SH-SY5Y (cell line): ENCODE measurements at regions not wholly inside any gene's neighbourhood (a gene's known extent, or its start where the extent isn't known, plus 50 kb on each side); places are given as distances from the start of the nearest gene placed in this dataset.

Source experiments
- GATA2 ChIP-seq: IDR thresholded peaks from 2 replicates; pipeline ENCODE4 v1.6.1; 2011; ENCODE audit warnings: mild to moderate bottlenecking, low read depth, low read length
- GATA3 ChIP-seq: IDR thresholded peaks from 2 replicates; pipeline ENCODE4 v1.6.1; 2011; ENCODE audit warnings: low read depth, mild to moderate bottlenecking, low read length, moderate library complexity

DNA sequence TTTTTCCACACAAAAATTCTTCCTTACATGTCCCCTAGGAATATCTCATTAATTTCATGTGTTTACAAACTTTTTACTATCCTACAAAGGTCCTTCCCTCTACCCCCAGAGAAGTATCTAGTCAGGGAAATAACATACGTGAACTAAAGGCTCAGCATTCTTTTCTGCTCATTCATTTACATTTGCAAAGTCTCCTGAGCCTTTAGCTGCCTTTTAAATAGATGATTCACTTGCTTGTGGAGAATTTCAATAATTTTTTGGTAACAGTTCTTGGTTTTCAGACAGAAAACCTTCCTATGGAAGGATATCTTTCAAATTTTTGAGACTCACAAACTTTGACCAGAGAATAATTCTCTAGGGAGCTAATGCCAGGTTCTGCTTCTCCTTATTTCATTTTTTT is 81.5 kb upstream of the RMDN2 start:
- no peak for TF ChIP-seq GATA2
- no peak for TF ChIP-seq GATA3
